ENCODE measurements at regions not wholly inside any gene's neighbourhood (a gene's known extent, or its start where the extent isn't known, plus 50 kb on each side); places are given as distances from the start of the nearest gene placed in this dataset.

GRCh38 chr5:57581772-57582171 lies 99.2 kb upstream of the ACTBL2 start:
- DNase-seq: no peak

- DNase-seq: no peak
These were observed 98.6 kb upstream of the ACTBL2 start for GRCh38 chr5:57581222-57581621.

- no peak for DNase-seq
These were observed 95.0 kb upstream of the ACTBL2 start for GRCh38 chr5:57577432-57578175.

GRCh38 chr5:57576317-57576716 lies 93.7 kb upstream of the ACTBL2 start:
- DNase-seq: no peak

GRCh38 chr5:57575839-57576238 lies 93.2 kb upstream of the ACTBL2 start:
- no peak for DNase-seq

GRCh38 chr5:57572461-57572860 lies 89.8 kb upstream of the ACTBL2 start:
- DNase-seq: no peak

- no peak for DNase-seq
These were observed 87.0 kb upstream of the ACTBL2 start for GRCh38 chr5:57569601-57570000.

DNA sequence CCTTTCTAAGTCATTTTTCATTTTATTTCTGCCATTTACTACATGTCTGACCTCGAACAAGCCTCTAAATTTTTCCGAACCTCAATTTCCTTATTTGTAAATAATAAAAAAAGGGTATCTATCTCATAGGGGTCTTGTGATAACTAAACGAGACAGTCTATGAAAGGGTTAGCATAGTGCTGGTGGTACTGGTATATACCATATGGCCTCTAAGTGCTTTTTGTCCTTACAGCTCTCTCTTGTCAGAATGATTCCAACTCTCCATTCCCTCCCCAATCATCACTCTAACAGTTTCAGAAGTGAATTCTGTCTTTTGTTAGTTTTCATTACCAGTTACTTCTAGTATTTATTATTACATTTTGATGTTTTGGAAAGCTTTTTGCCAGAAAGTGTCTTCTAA lies 85.5 kb upstream of the ACTBL2 start:
- no peak for DNase-seq

GRCh38 chr5:57566914-57567313 lies 84.3 kb upstream of the ACTBL2 start:
- peak; percentile 8 for DNase-seq

DNA sequence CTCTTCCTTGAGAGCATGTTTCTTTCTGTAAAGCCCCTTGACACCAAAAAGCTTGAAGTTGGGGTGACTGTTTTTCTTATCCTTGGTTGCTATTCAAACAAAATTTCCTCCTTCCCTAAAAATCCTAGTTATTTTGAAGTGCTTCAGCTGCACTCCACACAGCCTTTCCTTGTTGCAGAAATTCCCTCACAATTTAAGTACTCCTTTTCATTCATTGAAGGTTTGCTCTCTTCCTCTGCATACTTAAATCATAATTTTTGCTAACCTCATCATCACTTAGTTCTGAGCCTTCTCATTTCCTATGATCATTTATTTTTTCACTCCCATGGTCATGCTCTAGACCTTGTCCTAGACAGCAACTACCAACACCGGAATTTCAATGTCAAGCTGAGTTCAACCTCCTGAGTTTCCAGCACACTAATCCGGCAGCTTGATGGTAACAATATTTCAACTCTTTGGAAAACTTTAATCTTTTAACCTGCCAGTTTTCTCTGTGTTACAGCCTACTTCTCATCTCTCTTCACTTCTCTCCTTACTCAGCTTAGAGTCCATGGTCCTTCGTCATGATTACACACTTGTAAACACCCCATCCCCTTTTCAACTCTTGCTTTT lies 78.7 kb upstream of the ACTBL2 start:
- no peak for DNase-seq

DNA sequence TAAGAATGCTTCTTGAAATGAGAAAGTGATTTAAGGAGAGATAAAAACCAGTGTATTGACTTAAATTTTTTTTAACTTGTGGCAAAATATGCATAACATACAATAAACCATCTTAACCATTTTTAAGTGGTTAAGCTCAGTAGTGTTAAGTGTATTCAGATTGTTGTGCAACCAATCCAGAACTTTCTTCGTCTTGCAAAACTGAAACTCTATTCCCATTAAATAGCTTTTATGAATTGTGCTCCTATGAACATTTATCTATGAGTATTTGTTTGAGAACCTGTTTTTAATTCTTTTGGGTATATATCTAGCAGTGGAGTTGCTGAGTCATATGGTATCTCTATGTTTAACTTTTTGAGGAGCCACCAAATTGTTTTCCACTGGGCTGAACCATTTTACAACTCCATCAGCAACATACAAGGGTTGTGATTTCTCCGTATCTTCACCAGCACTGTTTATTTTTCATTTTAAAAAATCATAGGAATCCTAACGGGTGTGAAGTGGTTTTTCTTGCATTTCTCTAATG lies 76.6 kb upstream of the ACTBL2 start:
- DNase-seq: no peak

GRCh38 chr5:57552033-57552432 lies 69.4 kb upstream of the ACTBL2 start:
- DNase-seq: no peak

- DNase-seq: no peak
These were observed 68.6 kb upstream of the ACTBL2 start for GRCh38 chr5:57551251-57551650.

GRCh38 chr5:57550132-57550531 lies 67.5 kb upstream of the ACTBL2 start:
- no peak for DNase-seq

GRCh38 chr5:57549566-57549965 lies 67.0 kb upstream of the ACTBL2 start:
- no peak for DNase-seq

- no peak for DNase-seq
These were observed 58.2 kb upstream of the ACTBL2 start for GRCh38 chr5:57540823-57541222.

DNA sequence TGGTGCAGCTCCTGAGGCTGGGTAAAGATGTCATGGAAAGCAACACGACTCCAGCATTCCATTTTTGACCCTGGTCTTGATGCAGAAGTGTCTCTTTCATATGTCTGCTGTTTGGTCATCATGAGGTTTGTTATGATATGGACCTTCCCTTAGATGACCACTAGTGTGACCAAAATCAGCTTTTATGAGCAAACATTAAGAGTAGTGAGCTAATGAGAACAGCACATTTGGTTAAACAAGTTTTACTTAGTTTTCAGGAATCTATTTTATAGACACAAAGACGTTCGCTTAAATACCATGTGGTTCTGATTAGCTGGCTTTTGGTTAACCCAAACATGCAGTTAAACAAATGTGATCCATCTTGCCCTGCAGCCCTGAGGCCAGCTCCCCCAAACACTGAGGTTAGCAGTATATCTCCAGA lies 56.7 kb upstream of the ACTBL2 start:
- no peak for DNase-seq

DNA sequence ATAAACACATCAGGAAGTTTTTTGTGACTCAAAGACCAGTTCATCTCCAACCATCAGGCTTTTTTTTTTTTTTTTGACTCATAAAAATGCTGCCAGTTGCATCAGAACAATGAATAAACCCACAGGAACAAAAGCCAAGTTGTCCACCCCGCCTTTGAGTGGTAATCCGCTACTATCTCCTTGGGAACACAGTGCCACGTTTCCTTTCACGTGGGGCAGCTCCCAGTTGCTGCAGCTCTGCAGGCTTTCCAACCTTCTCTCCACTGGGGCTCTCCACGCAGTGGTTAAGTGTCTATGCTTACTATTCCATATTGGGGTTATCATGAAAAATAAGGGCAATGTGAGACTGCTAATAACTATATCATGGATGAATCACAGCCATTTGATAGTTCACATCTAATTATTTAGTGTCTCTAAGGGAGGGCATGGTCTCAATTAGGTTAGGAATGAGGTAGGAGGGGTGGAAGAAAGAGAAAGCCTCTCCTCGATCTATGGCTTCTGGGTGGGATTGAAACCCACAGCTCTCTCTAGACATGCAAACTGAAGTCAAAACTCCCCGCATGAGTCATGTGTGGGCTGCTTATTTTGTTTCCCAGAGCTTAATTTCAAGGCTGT lies 55.8 kb upstream of the ACTBL2 start:
- DNase-seq: no peak

DNA sequence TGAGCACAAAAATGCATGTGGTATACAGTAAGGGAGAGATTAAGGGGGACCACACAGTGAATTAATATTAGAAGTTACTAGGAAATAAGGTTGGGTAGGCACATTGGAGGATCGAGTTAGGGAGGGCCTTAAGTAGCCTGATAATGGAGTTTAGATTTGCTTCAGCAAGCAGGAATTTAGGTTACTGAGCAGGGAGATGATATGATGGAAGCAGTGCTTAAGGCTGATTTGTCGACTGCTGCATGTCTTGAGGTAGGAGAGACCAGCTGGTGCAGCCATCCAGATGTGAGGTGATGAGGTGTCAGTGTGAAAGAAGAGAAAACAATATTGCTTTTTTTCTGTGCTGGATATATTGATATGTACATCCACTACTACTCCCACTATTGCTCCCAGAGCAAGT lies 55.2 kb upstream of the ACTBL2 start:
- DNase-seq: no peak

GRCh38 chr5:57532513-57533497 lies 50.2 kb upstream of the ACTBL2 start:
- no peak for DNase-seq
